Neural cell (in vitro differentiated cells): ENCODE measurements at regions not wholly inside any gene's neighbourhood (a gene's known extent, or its start where the extent isn't known, plus 50 kb on each side); places are given as distances from the start of the nearest gene placed in this dataset.

Source experiments
- REST ChIP-seq: IDR thresholded peaks from 2 replicates; pipeline ENCODE4 v1.6.1; 2012; ENCODE audit warnings: borderline replicate concordance
- TAF1 ChIP-seq: IDR thresholded peaks from 2 replicates; pipeline ENCODE4 v1.6.1; 2012; ENCODE audit warnings: low read depth

- no peak for TF ChIP-seq REST
- TF ChIP-seq TAF1: no peak
These were observed 212.1 kb downstream of the GRIN2B start for GRCh38 chr12:13769273-13769672.
